ENCODE measurements at regions not wholly inside any gene's neighbourhood (a gene's known extent, or its start where the extent isn't known, plus 50 kb on each side); places are given as distances from the start of the nearest gene placed in this dataset.

DNA sequence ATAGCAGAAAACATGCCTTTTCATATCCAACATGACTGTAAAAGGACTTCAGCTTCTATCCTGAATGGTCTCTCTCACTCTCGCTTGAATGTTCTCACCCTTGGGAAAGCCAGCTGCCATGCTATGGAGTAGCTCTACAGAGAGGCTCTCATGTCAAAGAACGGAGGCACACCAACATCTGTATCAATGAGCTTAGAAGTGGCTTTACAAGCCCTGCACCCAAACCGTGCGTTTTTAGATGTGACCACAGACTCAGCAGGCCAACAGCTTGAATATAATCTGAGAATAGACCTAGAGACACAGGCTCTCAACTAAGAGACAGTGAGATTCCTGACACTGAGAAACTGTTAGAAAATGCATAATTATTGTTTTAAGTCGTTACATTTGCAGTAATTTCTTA is 1231.6 kb upstream of the CDH9 start:
- DNase-seq, result no peak

DNA sequence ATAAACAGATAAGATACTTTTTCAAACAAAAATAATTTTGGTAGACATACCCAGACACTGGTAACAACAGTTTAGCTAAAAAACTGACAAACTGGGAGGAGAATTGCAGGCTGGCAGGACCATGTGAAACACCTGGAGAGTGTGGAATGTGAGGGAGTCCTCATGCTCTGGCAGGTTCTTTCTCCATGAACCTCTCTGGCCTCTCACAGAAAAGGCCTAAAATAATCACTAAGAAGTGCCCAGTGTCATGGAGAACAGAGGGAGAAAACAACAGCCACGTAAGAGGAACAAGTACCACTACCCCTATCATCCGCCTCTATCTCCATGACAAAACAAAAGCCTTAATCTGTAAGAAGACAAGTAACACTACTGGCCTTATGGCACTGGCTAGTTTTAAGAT is 1227.5 kb upstream of the CDH9 start:
- no peak for DNase-seq

DNA sequence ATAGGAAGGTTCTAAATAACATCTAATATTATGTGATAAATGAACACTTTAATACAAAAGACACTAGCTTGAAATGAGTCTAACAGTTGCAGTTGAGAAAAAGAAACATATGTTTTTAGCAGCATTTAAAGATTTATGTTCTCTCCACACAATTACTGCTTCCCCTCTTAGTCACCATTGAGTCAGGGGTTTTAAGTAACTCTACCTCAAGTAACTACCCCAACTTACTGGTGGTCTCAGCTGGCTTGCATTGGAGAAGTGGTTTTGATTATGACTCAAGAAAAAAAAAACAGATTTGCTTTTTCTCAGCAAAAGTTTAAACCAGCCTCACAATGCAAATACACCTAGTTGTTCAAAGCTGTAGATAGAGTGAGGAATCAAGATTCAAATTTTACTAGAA is 1216.5 kb upstream of the CDH9 start:
- DNase-seq, result no peak

DNA sequence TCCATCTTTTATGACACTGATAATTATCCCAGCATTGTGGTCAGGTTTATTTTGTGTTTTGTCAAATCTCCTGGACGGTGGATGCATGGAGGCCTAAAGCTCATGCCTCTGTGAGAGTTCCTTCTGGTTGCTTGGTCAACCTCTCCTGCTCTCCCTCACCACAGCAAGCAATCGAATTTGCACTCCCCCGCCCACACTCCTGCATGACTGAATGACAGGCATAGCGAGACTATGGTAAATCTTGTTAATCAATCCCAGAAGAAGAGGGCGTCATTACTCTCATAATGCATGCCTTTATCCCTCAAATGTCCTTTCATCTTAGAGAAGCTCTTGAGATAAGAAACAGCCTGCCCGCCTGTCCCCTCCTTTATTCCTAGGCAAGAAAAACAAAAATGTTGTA is 1215.0 kb upstream of the CDH9 start:
- no peak for DNase-seq

DNA sequence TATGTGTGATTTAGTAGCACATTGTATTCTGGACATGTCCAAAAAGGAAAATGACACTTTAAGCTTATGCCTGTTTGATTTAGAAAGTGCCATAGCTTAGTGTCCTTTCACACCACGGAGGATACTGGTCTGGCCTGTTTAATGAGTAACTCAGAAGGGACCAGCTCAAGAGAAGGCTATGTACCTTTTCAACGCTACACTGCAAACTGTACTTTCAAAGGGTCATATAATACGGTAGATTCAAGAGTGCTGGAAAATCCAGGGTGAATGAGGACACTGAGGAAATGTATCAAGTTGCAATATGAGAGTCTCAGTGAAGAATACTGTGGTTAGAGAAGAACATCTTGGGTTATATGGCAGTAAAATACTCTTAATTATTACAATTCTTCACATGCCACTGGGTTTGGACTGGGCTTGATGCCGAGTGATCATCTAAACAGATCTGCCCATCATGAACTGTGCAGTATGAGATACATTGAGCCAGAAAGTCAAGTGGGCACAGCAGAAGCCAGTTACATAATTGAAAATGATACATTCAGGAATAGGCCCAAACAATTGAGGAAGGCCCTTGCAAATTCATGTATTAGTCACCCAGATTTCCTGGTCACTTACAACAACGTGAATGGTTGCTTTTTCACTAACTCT is 1211.5 kb upstream of the CDH9 start:
- DNase-seq, result no peak

DNA sequence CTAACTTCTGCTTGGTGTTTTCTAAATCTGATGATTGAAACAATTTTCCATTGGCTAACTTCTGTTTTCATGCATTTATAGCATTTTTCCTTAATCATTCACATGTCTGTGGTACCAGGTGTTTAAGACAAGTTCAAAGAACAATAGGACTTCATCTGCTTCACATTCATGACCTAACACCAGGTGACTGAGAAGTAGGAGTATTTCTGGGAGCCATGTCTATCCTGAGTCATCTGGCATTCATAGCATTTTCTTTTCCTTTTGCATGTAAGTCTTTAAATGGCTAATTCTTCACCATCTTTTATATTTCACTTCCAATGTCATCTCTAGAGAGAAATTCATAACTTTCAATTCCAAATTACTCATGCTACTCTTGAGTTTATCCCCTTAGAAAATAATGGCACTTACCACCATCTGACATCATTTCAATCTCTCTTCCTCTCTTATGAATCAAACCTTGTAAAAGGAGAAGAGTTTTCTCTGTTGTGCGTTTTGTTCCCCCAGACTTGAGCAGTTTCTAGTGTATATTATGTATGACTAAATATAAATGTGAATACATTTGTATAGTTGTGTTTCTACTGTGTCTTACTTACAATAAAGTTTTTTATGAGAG is 1196.1 kb upstream of the CDH9 start:
- no peak for DNase-seq

DNA sequence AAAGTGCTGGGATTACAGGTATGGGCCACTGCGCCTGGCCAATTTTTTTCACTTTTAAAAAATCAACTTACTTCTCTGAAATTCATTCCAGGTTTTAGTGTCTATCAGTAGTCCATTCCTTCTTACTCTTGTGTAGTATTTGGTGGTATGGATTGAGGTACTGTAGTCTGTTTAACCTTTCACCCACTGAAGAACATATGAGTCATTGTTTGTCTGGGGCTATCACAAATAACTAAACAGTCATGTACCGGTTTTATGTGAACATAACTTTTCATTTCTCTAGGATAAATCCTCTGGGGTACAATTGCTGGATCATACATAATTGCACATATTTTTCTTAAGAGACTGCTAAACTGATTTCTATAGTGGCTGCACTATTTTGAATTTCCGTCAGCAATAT is 1188.0 kb upstream of the CDH9 start:
- DNase-seq, result no peak

DNA sequence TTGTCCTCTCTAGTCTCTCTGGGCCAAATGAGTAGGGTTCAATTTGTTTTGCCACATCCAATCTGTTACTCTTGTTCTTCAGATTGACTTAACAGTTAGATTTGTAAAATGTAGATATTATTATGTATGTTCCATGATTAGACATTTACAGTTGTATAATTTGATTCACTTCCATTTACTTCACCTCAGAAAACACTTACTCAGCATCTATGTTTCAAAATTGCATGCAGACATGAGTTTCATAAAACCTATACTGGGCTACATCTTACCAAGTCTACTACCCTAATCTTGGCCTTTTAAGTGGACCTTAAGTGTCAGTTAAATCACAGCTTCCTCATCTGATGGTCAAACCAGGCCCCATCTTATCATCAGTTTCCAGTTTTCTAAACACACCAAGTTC is 1181.2 kb upstream of the CDH9 start:
- no peak for DNase-seq

DNA sequence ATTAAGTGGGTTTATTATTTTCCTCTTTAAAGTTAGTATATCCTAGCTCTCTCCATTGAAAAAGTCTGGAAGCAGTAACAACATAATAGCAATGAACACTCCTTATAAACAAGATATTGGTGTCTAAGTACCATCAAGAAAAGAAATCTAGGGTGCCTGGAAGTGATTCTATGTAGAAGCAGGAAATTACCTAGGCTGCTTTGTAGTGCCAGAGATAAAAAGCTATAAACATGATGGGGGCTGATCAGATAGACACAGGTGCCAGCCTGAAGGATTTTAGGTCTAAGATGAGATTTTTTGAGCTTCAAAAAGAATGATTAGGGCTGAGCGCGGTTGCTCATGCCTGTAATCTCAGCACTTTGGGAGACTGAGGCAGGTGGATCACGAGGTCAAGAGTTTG is 1179.3 kb upstream of the CDH9 start:
- DNase-seq, result no peak

DNA sequence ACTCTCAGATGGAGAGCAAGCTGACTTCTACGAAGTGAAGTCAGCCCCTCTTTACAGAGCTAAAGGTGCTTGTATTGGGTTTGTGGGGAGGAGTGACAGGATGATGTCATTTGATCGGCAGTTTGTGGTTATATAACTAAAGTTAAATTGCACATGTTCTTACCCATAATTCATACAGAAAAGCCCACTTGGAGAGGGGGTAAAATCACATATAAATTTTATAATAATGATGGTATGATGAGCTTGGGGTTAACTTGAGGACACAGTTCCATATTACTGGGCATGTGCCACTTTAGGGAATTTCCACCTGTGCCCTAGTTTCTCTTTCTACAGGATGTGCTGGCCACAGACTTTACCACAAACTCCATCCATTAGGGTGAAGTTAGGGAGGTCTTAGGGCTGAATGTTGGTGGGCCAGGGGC is 1178.6 kb upstream of the CDH9 start:
- no peak for DNase-seq

DNA sequence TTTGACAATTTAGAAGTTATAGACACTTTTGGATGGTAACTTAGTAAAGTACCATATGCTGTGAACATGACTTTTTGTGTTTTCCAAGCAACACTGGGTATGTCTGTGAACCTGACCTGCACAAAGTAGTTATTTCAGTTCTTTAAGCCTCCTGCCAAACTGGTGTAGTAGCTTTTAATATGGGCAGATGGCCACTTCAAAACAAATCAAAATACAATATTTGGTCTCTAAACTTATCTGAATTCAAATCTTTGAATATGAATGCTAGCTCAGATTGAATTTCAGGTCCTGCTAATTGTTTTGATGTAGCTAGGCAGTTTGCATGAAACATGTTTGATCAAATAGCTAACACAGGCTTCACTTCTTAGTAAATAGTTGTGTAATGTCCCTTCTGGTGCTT is 1176.7 kb upstream of the CDH9 start:
- no peak for DNase-seq

DNA sequence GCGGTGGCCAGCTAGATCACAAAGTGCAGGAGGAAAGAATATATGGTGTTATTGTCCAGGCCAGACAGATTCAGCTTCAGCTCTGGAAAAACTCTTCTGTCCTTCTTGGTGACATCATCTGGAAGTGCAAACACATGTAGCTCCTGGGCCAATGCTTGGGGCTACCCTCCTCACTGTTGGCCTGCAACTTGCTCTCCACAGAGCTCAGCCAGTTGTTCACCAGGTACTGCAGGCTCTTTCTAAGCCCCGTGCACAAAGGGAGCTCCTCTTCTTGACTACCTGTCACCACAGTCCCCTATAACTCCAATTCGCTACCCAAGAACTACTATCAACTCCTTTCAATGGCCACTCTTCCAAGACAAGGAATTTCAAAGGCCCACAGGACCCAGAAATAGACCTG is 1175.9 kb upstream of the CDH9 start:
- no peak for DNase-seq

DNA sequence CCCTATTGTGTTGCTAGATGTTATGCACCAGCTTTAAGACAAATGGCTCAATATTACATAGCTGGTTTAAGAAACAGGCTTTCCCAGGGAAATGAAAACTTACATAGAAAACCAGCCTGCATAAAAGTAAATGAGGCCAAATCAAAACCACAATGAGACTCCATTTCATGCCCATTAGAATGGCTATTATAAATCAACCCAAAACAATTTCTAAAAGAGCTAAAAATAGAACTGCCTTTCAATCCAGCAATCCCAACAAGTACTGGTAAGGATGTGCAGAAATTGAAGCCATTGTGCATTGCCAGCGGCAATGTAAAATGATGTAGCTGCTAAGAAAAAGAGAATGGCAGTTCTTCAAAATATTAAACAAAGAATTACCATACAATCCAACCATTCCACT is 1170.0 kb upstream of the CDH9 start:
- DNase-seq, result no peak

DNA sequence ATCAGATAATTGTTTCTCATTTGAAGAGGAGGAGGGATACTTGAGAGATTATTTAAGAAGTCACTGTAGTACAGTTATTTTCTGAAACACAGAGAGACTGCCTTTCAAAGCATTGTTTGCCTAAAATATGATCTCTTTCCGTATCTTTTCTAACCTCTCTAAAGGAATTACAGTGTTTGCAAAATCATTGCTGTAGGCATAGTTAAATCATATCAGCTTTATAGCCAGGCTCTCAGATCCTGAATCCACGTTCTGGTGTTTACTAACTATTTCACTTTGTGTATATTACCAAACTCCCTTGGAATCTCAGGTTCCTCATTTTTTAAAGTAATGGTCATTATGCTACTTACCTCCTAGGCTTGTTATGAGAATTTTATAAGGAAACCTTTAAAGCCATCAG is 1151.6 kb upstream of the CDH9 start:
- DNase-seq, result no peak

DNA sequence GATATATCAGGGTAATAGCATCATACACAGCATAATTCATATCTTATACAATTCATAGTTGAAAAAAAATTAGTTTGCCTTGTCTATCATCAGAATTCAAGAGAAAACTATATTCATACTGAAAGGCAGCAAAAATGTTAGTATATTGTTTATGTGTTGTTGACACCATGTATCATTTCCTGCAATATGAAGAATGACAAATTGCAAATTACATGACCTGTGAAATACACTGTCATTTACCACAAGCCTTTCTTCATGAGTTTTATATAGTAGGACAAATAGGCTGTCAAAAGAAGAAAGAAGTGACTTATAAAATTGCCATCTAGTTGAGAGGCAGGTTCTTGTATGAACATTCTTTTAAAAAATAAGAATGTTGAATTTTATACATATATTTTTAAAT is 1136.3 kb upstream of the CDH9 start:
- DNase-seq, result no peak

DNA sequence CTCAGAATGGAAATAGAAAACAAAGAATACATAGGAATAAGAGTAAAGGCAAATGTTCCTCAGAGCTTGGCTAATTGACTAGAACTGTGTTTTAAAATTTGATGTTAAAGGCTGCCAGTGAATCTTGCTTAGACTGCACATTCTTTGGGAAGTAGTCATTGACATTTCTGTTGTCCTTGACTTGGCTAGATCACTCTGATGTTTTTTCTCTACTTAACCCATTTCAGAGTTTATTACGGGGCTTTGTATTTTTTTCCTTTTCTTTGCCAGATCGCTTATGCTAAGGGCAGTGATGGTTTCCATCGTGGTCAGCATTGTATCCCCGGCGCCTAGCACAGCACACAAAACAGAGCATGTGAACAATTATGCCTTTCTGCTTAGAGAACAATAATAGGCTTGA is 1126.7 kb upstream of the CDH9 start:
- DNase-seq, result no peak

DNA sequence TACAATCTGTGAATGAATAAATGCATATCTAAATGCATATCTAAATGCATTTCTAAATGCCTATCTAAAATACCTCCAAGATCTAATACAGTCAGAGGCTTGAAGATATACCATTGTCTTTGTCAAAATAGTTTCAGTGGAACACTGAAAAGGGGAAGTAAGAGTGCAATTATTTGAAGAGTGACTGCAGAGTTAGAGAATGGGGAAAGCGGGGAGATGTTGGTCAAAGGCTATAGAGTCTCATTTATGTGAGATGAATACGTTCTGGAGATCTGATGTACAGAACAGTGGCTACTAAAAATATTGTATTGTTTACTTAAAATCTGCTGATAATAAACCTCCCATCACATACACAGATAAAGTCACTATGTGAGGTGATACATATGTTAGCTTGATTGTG is 1126.2 kb upstream of the CDH9 start:
- DNase-seq, result no peak

DNA sequence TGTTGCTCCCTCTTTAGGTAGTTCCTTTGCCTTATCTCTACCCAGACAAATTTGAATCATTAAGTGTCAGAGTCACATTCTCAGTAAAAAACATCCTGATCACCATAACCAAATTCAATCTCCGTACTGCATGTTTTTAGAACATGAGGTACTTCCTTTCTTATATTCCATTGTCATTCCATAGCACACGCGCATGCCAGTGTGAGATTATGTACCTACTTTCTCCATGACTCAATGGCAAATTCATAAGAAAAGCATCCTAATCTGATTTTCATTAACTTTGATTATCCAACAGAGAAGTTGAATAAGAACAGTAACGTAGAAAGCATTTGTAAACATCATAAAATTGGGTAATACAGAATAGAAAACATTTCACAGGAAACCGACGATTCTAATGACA is 1118.6 kb upstream of the CDH9 start:
- no peak for DNase-seq

DNA sequence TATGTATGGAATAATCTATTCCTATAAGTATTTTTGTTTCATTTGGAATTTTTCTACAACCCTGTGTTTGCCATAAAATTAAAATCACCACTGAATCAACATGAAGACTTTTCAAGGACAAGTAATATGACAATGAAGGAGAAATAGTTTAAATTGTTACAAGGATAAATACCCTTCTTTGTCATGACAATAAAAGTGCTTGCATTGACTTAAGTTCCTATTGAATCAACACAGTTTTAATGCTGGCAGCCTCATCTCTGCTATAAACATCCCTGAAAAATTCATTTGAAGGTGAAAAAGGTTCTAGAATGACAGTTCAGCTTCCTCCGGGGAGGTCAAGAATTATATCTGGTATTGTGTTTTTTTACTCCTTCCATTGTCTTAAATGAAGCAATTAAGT is 1105.1 kb upstream of the CDH9 start:
- no peak for DNase-seq

DNA sequence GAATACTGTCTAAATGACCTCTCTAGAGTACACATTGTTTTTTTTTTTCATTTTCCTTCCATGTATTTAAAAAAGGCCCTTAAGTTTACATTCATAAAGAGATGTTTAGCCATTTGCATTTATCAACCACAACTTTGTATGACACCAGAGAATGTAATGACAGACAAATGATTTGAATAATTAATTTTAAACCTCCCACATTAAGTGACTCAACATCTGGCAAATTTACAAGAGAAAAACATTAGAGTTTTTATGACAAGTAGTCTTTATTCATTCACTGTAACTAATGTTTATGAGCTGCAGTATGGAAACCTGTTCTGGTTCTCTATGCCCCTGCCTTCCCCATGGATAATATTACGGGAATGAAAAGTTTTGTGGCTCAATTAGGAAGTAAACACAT is 1093.8 kb upstream of the CDH9 start:
- DNase-seq, result no peak

DNA sequence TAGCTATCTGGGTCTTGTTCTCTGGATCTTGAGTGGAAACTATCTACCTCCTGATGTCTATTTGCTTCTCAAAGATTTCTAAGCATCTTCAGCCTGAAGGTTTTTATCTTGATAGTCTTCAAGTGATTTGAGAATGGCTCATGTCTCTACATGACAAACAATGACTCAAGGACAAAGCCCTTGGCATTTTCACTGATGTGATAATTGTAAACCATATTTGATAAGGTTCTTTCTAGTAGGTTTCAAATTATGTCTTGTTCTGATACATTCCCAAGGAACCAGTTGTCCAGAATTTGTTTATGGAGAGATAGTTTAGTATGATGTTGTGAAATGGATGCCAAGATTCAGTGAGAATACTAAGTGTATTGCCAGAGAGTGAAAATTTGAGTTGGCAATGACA is 1079.3 kb upstream of the CDH9 start:
- DNase-seq, result no peak

DNA sequence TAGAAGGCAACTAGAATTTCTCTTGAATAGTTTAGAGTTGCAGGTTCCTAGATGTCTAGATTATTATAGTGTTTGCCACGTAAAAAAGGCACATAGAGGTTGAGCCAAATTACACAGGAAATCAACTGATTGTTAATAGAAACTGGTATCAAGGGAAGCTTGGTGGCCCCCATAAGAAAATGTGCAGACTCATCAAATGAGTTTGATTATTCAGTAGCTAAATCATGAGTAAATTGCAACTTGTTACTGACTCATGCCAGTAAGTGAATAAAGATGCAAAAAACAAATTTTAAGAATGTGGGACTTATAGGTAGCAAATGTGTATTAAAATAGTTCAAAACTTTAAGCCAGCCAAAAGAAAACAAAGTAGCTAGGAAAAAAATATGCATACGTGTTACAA is 1078.9 kb upstream of the CDH9 start:
- DNase-seq, result no peak

DNA sequence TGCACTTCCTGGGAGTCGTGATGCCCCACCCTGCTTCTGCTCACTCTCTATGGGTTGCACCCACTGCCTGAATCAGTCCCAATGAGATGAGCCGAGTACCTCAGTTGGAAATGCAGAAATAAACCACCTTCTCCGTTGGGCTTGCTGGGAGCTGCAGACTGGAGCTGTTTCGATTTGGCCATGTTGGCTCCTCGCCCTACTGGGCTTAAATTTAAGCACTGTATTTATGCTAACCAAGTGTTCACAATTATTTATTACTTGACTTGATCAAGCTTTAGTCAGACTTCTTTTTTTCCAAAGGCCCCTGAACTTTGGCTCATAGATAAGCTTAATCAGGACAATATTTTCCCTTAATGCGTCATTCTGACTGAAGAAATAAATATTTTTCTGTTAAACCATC is 1072.4 kb upstream of the CDH9 start:
- no peak for DNase-seq

DNA sequence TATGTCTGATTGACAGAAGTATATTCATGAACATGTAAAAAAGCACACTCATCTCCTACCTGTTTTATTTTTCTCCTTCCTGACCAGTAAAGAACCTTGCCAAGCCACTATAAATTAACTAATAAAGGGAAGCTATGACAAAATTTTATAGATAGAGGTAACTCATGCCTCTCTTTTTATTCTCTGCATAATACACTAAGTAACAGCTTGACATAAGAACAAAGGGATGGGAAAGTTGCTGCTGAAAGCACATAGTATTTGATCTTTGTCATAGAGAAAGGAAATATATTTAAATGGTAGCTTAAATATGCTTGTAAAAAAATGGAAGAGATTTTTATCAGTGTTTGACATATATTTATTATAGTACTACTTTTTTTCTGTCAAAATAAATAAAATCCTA is 1065.7 kb upstream of the CDH9 start:
- DNase-seq, result no peak

DNA sequence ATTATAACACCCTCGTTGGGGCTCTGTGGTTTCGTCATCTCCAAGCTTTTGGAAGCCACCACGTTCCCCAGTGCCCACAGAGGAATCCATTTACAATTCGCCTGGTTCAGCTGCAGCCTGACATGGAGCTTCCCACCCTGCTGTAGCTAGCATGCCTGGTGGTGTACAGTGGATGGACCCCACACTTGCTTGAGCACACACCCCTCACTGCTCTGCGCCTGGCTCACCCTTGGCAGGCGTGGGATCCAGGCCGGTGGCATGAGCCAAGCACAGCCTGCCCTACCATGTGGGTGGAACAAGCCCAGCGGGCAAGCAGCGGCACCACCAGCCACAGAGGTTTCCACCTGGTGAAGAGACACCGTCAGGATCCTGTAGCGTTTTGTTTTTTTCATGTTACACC is 1045.7 kb upstream of the CDH9 start:
- no peak for DNase-seq

All from occipital lobe (tissue), 1 donor.